ENCODE measurements at regions not wholly inside any gene's neighbourhood (a gene's known extent, or its start where the extent isn't known, plus 50 kb on each side); places are given as distances from the start of the nearest gene placed in this dataset.

- FAIRE-seq: no peak
Observed at GRCh38 chr10:128839134-128839533, 627.9 kb upstream of the MGMT start.

DNA sequence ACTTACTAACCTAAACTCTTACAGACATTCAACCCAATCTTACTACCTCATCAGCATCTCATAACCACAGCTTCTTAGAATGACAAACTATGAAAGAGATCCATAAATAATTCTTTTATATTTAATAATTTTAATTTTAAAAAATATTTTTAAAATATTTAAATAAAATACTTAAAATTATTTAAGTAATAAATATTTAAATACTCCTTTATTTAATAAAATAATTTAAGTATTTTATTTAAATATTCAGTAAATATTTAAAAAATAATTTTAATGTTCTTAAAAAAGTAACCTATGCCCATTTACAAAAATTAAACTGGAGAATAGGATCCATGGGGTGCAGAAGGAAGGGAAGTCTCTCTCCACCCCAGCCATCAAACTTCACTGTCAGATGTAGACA lies 627.3 kb upstream of the MGMT start:
- peak; percentile 98 for FAIRE-seq

- FAIRE-seq: peak; percentile 92
Observed at GRCh38 chr10:128843972-128844371, 623.1 kb upstream of the MGMT start.

DNA sequence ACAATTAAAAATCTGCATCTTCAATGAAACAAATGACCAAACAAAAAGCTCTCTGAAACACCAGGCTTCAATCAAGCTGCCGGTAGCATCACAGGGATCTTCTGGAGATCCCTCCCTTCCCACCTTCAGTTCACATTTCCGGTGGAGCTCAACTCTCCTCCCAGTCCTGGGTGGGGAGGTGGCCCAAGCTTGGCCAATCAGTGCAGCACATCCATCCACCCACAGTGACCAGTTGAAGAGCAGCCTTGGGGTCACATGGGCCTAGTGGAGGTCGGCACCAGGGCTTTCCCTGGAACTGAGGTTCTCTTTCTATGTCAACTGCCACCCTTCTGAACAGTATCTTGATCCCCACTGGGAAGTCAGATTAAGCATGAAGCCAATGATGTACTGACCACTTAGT lies 620.1 kb upstream of the MGMT start:
- FAIRE-seq: no peak

DNA sequence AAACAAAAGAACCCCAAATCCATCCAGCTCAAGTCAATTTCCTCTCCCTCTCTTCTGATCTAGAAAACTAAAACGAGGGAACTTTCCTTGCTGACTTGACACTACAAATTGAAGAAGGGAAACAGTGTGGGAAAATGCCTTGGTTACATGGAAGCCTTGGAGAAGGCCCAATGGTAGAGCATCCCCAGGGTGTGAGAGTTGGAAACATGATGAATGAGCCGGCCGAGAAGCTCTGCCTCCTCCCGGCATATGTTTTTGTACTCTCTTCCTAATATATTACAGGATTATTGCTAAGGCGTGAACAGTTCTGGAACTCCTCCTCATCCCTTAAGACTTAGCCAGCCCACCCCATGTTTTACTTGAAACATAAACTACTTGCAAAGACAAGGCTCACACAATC lies 618.2 kb upstream of the MGMT start:
- FAIRE-seq: no peak

GRCh38 chr10:128850647-128851046 lies 616.4 kb upstream of the MGMT start:
- FAIRE-seq: no peak

DNA sequence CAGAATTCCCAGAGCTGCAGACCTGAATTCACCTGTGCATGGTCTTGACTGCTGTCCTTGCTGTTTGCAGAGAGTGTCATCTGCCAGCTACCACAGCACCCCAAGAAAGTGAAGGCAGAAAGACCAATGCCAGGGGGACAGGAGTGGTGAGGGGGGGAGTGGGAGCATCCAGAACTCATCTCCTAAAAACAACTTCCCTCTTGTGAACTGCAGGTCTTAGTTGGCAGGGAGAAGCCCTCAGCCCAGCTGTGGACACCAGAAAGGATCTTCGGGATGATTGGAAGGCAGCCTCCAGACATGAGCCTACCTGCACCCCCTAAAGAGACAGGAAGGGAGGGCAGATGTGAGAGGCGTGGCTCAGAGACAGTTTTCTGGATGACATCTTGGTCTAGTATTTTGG lies 615.8 kb upstream of the MGMT start:
- FAIRE-seq: no peak

- no peak for FAIRE-seq
Observed at GRCh38 chr10:128851726-128852125, 615.3 kb upstream of the MGMT start.

GRCh38 chr10:128852449-128852848 lies 614.6 kb upstream of the MGMT start:
- no peak for FAIRE-seq

DNA sequence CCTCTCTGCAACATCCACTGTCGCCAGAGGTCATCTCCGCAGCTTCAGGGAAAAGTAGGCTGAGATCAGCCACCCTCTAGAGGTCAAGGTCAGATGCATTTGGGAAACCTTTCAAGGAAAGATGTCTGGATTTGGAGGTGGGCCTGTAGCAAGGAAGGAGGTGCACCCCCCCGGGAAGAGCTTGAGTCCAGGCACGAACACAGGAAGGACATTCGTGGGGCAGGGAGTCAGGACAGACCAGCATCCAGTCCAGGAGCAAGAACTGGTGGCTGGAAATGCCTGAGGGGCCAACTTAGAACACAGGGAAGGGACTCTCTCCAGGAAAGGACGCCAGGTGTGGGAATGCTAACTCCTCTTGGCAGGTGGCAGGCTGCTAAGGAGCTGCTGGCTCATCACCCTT lies 614.1 kb upstream of the MGMT start:
- no peak for FAIRE-seq

- no peak for FAIRE-seq
Observed at GRCh38 chr10:128853537-128853936, 613.5 kb upstream of the MGMT start.

DNA sequence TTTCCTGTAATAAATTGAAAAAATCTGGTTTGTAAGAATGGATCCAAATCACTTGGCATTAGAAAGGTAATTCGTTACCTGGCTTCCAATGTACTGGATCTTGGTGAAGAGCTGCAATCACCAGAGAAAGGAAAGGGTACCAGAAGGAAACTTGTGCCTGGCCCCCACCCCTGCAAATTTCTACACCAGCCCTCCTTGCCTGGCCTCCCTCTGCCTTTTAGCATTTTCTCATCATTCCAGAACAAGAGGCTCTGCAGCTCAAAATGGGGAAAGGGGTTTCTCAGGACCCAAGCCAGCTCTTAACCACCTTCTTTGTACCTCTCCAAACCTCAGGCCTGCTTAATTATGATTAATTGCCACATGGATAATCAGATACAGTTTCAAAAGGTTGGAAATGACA lies 612.8 kb upstream of the MGMT start:
- FAIRE-seq: no peak

DNA sequence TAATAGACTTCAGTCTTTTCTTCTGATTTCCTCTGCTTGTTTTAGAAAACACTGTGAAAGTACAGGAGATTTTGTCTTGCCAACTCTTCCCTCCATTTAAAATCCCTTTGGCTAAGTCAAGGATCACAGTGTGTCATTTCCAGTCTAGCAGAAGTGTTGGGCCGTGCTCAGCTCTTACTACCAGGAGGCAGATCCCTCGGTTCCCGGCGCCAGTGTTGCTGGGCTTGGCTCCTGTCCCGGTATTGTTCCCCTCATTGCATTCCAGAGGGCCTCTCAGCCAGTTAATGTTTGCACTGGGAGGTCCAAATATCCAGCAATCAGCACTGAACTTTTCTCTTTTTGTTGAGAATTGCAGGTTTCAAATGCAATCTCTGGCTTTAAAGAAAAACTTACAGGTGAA lies 612.1 kb upstream of the MGMT start:
- FAIRE-seq: no peak

GRCh38 chr10:128855618-128856428 lies 611.2 kb upstream of the MGMT start:
- no peak for FAIRE-seq

GRCh38 chr10:128859738-128860386 lies 607.2 kb upstream of the MGMT start:
- FAIRE-seq: peak; percentile 30

DNA sequence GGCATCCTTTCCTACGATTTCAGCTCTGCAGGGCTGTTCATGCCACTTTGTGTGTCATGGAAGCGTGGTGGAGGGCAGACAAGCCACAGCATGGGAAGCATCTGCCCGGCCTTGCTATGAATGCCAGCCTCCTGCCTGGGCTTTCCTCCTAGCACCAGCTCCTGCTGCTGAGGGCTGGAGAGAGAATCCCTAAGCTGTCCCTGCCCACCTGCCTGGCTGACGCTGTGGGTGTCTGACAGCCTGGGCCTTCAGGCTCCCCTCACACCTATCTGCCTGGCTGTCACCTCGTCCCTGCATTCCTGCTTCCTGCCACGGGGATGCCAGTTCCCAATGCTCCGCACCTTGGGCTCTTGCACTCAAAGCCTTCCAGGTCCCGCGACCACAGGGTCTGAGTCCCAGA lies 606.5 kb upstream of the MGMT start:
- FAIRE-seq: no peak

- no peak for FAIRE-seq
Observed at GRCh38 chr10:128861018-128861901, 605.8 kb upstream of the MGMT start.

DNA sequence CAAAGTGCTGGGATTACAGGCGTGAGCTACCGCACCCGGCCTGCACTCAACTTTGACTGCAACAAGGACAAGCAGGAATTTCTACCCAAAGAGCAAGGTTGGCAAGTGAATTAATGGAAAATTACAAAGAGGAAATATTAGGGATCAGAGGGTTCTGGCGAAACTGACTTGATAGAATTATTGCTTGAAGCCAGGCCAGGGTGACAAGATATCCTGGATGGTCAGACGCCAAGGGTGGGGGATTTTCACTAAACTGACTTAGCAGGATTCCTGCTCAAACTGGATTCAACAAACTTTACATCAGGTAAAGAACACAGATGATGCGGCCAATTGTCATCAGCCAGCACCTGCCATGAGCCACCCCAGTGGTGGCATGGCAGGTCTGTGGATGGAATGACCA lies 603.6 kb upstream of the MGMT start:
- FAIRE-seq: no peak

DNA sequence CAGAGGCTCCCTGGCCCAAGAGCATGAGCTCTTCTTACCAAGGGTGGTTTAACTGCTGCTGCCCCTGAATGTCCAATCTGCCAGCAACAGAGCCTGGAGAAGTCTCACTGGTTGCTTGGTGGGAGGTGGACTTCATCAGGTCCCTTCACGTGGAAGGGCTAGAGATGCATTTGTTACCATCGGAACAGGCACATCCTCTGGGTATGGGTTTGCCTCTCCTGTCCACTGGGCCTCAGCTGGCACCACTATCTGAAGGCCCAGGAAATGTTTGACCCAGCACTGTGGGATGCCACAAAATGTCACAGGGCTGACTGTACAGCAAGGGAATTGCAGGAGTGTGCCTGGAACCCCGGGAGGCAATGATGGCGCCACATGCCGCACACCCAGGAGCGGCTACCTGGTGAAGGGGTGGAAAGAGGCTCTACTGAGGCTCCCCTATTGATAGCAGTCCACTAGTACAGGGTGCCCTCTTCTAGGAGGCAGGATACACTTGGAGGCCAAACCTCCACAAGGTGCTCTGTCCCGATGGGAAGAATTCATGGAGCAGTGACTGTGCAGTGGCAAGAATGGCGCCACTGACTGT lies 603.1 kb upstream of the MGMT start:
- FAIRE-seq: no peak

- no peak for FAIRE-seq
Observed at GRCh38 chr10:128864554-128865295, 602.3 kb upstream of the MGMT start.

- no peak for FAIRE-seq
Observed at GRCh38 chr10:128865436-128866195, 601.4 kb upstream of the MGMT start.

DNA sequence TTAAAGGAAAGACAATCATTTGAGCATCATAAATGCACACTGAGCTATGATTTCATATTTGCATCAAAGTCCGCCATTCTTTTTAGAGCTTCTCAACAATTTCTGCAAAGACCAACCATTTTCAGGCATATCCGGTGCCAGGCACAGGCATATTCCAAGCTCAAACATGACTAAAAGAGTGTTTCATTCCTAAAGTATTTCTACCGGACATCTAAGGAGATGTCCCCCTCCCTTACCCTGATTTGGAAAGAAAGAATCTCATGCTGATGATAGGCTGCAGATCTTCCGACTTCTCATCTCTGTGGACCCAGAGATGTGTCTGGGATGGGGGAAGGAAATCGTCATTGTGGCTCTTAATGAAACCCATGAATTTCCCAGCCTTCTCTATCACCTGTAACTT lies 600.5 kb upstream of the MGMT start:
- no peak for FAIRE-seq

All from A204.1 (cell line).